ENCODE measurements at regions not wholly inside any gene's neighbourhood (a gene's known extent, or its start where the extent isn't known, plus 50 kb on each side); places are given as distances from the start of the nearest gene placed in this dataset.

- no peak overlapping the region for H3K27ac ChIP-seq
- 95 to 100% methylated on average over 1 of the region's 1 CpG for whole genome bisulfite sequencing, 2 donors (ENCODE audit: low coverage in 1 of 2)
- no peak for ATAC-seq
Observed at GRCh38 chr3:89806166-89806565, 698.7 kb downstream of the EPHA3 start.

GRCh38 chr3:89808680-89809197 lies 701.3 kb downstream of the EPHA3 start:
- H3K4me1 ChIP-seq: no peaks in the 10 kb centered on the region
- H3K4me3 ChIP-seq: no peak overlapping the region
- no peaks in the 10 kb centered on the region for H3K9me3 ChIP-seq
- H3K27ac ChIP-seq: no peak overlapping the region
- H3K27me3 ChIP-seq: no peaks in the 10 kb centered on the region
- no peaks in the 10 kb centered on the region for H3K36me3 ChIP-seq
- ATAC-seq: no peak
- TF ChIP-seq EP300 (IDR thresholded peaks at IDR 0.05): no peak
- TF ChIP-seq POLR2A (IDR thresholded peaks at IDR 0.05): no peak
- no peak for TF ChIP-seq POLR2AphosphoS5 (IDR thresholded peaks at IDR 0.05)
- TF ChIP-seq CTCF (IDR thresholded peaks at IDR 0.05): no peak

More at GRCh38 chr3:89806166-89806565, 698.7 kb downstream of the EPHA3 start:
- Histone ChIP-seq H3K27me3 (no peaks in the 10 kb centered on the region), H3K36me3 (no peaks in the 10 kb centered on the region), H3K9me3 (no peaks in the 10 kb centered on the region), H3K4me3 (no peak overlapping the region), H3K4me1 (no peaks in the 10 kb centered on the region)
- TF ChIP-seq CTCF (IDR thresholded peaks at IDR 0.05) (no peak), EP300 (IDR thresholded peaks at IDR 0.05) (no peak), POLR2A (IDR thresholded peaks at IDR 0.05) (no peak), POLR2AphosphoS5 (IDR thresholded peaks at IDR 0.05) (no peak)

GRCh38 chr3:89813500-89813899 lies 706.1 kb downstream of the EPHA3 start:
- no peaks in the 10 kb centered on the region for H3K36me3 ChIP-seq
- H3K9me3 ChIP-seq: no peaks in the 10 kb centered on the region
- TF ChIP-seq EP300 (IDR thresholded peaks at IDR 0.05) (no peak), POLR2AphosphoS5 (IDR thresholded peaks at IDR 0.05) (no peak), CTCF (IDR thresholded peaks at IDR 0.05) (no peak), POLR2A (IDR thresholded peaks at IDR 0.05) (no peak)
- ATAC-seq: no peak
- no peaks in the 10 kb centered on the region for H3K4me1 ChIP-seq
- H3K27ac ChIP-seq: no peak overlapping the region
- no peak overlapping the region for H3K4me3 ChIP-seq
- H3K27me3 ChIP-seq: no peaks in the 10 kb centered on the region
- WGBS, 2 donors (ENCODE audit: low coverage in 1 of 2): 60% methylated on average over 1 of the region's 1 CpG; no CpG with 5 or more reads in 1 of the 2 donors

DNA sequence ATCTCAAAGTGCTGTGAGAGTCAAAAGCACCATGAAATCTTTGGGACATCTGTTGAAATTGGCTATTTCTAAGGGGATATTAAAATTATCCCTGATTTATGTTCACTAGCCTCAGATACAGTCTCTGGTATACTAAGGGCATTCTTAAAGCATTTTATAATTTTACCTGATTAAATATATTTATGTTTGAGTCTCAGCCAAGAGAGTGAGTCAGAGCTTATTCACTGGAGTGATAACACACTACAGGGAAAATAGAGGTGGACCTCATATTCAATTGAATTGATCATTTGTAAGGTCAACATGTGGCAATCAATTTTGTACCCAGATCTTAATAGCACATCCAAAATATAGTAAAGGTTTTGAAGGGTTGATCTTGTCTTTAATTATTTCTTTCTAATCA lies 733.6 kb downstream of the EPHA3 start:
- Histone ChIP-seq H3K9me3 (no peaks in the 10 kb centered on the region), H3K27me3 (no peaks in the 10 kb centered on the region), H3K36me3 (no peaks in the 10 kb centered on the region), H3K4me1 (no peaks in the 10 kb centered on the region), H3K4me3 (no peak overlapping the region), H3K27ac (no peak overlapping the region)
- ATAC-seq: no peak
- TF ChIP-seq POLR2AphosphoS5 (IDR thresholded peaks at IDR 0.05) (no peak), POLR2A (IDR thresholded peaks at IDR 0.05) (no peak), EP300 (IDR thresholded peaks at IDR 0.05) (no peak), CTCF (IDR thresholded peaks at IDR 0.05) (no peak)

DNA sequence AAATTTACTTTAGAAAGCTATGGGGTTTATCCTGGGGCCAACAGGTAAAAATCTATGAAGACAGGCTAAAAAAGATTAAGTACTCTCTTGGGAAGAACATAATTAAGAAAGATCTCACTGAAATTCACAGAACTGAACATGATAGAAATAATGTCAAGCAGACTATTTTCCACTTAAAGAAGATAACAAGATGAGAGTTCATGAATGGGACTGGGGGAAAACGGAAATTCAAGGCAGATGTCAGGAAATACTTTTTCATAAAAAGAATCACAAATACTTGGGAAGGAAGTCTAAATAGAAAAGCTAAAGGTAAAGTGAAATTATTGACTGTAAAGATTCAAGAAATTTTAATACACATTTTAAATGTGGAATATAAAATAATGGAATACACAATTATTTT lies 737.6 kb downstream of the EPHA3 start:
- H3K36me3 ChIP-seq: no peaks in the 10 kb centered on the region
- ATAC-seq: no peak
- H3K27ac ChIP-seq: no peak overlapping the region
- no peaks in the 10 kb centered on the region for H3K4me1 ChIP-seq
- no peak for TF ChIP-seq POLR2A (IDR thresholded peaks at IDR 0.05)
- TF ChIP-seq POLR2AphosphoS5 (IDR thresholded peaks at IDR 0.05): no peak
- no peak for TF ChIP-seq CTCF (IDR thresholded peaks at IDR 0.05)
- TF ChIP-seq EP300 (IDR thresholded peaks at IDR 0.05): no peak
- H3K27me3 ChIP-seq: no peaks in the 10 kb centered on the region
- WGBS, 2 donors (ENCODE audit: low coverage in 1 of 2): 40% methylated on average over 1 of the region's 1 CpG; no CpG with 5 or more reads in 1 of the 2 donors
- H3K9me3 ChIP-seq: no peaks in the 10 kb centered on the region
- H3K4me3 ChIP-seq: no peak overlapping the region

Data from gastroesophageal sphincter (tissue), 4 donors.